Esophagus squamous epithelium (tissue), 5 donors: ENCODE measurements at regions not wholly inside any gene's neighbourhood (a gene's known extent, or its start where the extent isn't known, plus 50 kb on each side); places are given as distances from the start of the nearest gene placed in this dataset.

Source experiments
- DNase-seq: peaks from one replicate; lab custom pipeline; 2025; lab: John Stamatoyannopoulos, UW
- H3K27ac ChIP-seq, 4 donors: fragments of 200-600 bp; sonication (generic); one replicate each; pipeline ENCODE4 v1.5.1; 2016 to 2019; ENCODE audit warnings: mild to moderate bottlenecking in 1 of 4
- H3K27me3 ChIP-seq, 4 donors: fragments of 200-600 bp; sonication (generic); 1 replicate in 3 of 4; 2 replicates in 1 of 4; pipeline versions ENCODE4 v1.5.1 to v1.6.0; 2017 to 2021; ENCODE audit warnings: antibody characterized with exemption in 1 of 4
- H3K36me3 ChIP-seq, 3 donors: fragments of 200-600 bp; sonication (generic); one replicate each; pipeline ENCODE4 v1.5.1; 2016 to 2019
- H3K4me1 ChIP-seq, 3 donors: fragments of 200-600 bp; sonication (generic); one replicate each; pipeline ENCODE4 v1.5.1; 2017 to 2019
- H3K4me3 ChIP-seq, 4 donors: fragments of 200-600 bp; sonication (generic); 1 replicate in 3 of 4; 2 replicates in 1 of 4; pipeline ENCODE4 v1.5.1; 2016 to 2019; ENCODE audit warnings: mild to moderate bottlenecking in 2 of 4, moderate library complexity in 1 of 4
- H3K9me3 ChIP-seq, 3 donors: fragments of 200-600 bp; sonication (generic); one replicate each; pipeline ENCODE4 v1.5.1; 2016 to 2019
- POLR2A ChIP-seq, 4 donors: fragments of 450-650 bp; IDR thresholded peaks; one replicate each; pipeline ENCODE4 v1.6.1; 2017; ENCODE audit warnings: antibody characterized with exemption in 4 of 4, mild to moderate bottlenecking in 4 of 4, moderate library complexity in 3 of 4
- WGBS, 2 donors: methylation state at CpG; one replicate each; pipeline ENCODE4 v1.1.5; 2018; 5-methylcytosine and 5-hydroxymethylcytosine counted together
- intact Hi-C: fragments of 100-400 bp; cut with DNase I; formaldehyde crosslinking; loops from one replicate; pipeline ENCODE4 v1.15.0; 2022
- TF ChIP-seq, protein P1 (sequence below), 6 experiments: fragments of 450-650 bp in 4 of 6; fragments of 200-600 bp in 2 of 6; sonication (generic) in 2 of 6; IDR thresholded peaks; one replicate each; pipeline ENCODE4 v1.5.1; 2016 to 2019; ENCODE audit warnings: antibody characterized with exemption in 6 of 6, mild to moderate bottlenecking in 4 of 6, moderate library complexity in 4 of 6
- donor health status: DM: yes; HTN: yes; CAD: no.

DNA sequence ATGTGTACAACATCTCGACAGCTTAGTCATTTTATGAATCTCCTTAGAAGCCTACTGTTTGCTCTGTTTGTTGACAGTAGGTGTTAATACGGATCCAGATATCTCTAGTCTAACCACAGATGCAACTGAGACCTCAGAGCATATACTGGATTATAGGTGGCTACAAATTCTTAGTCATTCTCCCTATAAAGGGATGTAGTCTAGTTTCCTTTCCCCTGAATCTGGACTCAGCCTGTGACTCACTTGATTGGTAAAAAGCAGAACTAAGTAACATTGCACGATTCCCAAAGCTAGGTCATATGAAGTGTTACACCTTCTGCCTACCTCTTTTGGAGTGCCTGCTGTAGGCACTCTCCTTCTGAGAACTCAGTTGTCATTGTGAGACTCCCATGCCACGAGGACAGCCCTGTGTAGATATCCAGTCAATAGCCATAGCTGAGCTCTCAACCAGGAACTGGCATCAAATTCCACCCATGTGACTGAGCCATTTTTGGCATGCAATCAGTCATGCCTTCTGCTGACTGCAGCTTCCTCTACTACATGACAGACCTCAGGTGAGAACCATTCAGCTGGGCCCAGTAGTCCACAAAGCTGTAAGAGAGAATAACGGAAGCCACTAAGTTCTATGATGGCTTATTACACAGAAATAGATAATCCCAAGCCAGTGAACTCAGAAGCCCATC, 135.9 kb upstream of the CHRM3 start:
- Histone ChIP-seq H3K27me3 (no peaks in the 10 kb centered on the region), H3K9me3 (no peaks in the 10 kb centered on the region), H3K4me3 (no peak overlapping the region), H3K4me1 (no peaks in the 10 kb centered on the region), H3K27ac (no peak overlapping the region), H3K36me3 (no peaks in the 10 kb centered on the region)
- WGBS, 2 donors: 56 to 57% methylated on average over 5 of the region's 5 CpGs
- intact Hi-C loops: no loop called here
- no peak for DNase-seq
- TF ChIP-seq, protein P1, sequence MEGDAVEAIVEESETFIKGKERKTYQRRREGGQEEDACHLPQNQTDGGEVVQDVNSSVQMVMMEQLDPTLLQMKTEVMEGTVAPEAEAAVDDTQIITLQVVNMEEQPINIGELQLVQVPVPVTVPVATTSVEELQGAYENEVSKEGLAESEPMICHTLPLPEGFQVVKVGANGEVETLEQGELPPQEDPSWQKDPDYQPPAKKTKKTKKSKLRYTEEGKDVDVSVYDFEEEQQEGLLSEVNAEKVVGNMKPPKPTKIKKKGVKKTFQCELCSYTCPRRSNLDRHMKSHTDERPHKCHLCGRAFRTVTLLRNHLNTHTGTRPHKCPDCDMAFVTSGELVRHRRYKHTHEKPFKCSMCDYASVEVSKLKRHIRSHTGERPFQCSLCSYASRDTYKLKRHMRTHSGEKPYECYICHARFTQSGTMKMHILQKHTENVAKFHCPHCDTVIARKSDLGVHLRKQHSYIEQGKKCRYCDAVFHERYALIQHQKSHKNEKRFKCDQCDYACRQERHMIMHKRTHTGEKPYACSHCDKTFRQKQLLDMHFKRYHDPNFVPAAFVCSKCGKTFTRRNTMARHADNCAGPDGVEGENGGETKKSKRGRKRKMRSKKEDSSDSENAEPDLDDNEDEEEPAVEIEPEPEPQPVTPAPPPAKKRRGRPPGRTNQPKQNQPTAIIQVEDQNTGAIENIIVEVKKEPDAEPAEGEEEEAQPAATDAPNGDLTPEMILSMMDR (IDR thresholded peaks at IDR 0.05): no peak
- no peak for TF ChIP-seq POLR2A (IDR thresholded peaks at IDR 0.05)

DNA sequence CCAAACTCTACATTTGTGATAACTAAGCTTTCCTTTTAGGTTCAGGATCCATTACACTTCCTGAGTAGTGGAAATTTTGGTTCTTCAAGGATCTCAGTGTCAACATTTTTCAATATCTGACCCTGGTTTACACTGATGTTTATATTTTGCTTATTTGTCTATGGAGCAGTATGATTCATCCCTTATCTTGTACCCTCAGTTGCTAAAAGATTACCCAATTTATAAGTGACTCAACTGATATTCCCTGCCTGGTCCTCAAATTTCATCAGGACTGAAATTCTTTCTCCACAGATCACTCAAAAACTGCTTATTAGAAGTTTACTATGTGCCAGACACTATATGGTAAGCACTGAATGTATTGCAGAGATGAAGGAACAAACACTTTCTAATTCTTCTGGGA, 139.1 kb upstream of the CHRM3 start:
- TF ChIP-seq POLR2A (IDR thresholded peaks at IDR 0.05): no peak
- TF ChIP-seq, protein P1 (IDR thresholded peaks at IDR 0.05): no peak
- H3K27me3 ChIP-seq: no peaks in the 10 kb centered on the region
- H3K4me3 ChIP-seq: no peak overlapping the region
- intact Hi-C loops: no loop called here
- H3K4me1 ChIP-seq: no peaks in the 10 kb centered on the region
- DNase-seq: no peak
- no peaks in the 10 kb centered on the region for H3K9me3 ChIP-seq
- no peaks in the 10 kb centered on the region for H3K36me3 ChIP-seq
- no peak overlapping the region for H3K27ac ChIP-seq

DNA sequence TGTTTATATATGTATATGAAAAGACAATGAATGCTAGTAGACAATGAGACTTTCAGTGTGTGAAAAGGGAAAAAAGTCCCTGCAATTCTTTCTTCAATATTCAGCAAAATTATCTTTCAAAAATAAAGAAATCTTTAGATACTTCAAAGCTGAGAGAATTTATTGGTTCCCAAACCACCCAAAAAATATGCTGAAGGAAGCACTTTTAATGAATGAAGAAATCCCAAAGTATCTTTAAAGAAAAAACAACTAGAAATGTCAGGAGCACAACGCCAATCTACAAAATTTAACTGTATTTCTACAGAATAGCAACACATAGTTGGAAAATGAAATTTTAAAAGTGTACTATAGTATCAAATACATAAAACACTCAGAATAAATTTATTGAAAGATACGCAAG, 142.3 kb upstream of the CHRM3 start:
- H3K4me1 ChIP-seq: no peaks in the 10 kb centered on the region
- 80 to 84% methylated on average over 2 of the region's 2 CpGs for WGBS, 2 donors
- H3K27me3 ChIP-seq: no peaks in the 10 kb centered on the region
- H3K27ac ChIP-seq: no peak overlapping the region
- intact Hi-C loops: no loop called here
- no peak overlapping the region for H3K4me3 ChIP-seq
- TF ChIP-seq POLR2A (IDR thresholded peaks at IDR 0.05): no peak
- TF ChIP-seq, protein P1 (IDR thresholded peaks at IDR 0.05): no peak
- no peaks in the 10 kb centered on the region for H3K36me3 ChIP-seq
- no peak for DNase-seq
- H3K9me3 ChIP-seq: no peaks in the 10 kb centered on the region

DNA sequence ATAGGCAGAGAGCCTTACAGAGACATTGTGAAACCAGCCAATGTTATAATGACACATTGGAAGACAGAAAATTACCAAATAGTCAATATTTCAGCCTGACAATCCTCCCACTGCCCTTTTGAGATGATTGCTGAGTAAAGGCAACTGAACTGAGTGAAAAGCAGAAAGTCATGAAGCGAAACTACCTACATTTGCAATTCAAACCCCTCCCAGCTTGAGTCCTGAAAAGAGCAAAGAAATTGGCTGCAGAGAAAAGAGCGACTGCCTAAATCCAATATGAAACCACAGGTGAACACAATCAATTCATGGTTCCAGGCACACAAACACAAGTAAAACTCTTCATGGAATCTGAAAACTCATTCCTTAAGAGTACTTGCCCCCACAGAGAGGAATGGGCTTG, 143.4 kb upstream of the CHRM3 start:
- DNase-seq: no peak
- no peak overlapping the region for H3K4me3 ChIP-seq
- H3K9me3 ChIP-seq: no peaks in the 10 kb centered on the region
- no peak overlapping the region for H3K27ac ChIP-seq
- H3K4me1 ChIP-seq: no peaks in the 10 kb centered on the region
- H3K27me3 ChIP-seq: no peaks in the 10 kb centered on the region
- TF ChIP-seq, protein P1 (IDR thresholded peaks at IDR 0.05): no peak
- no peak for TF ChIP-seq POLR2A (IDR thresholded peaks at IDR 0.05)
- no peaks in the 10 kb centered on the region for H3K36me3 ChIP-seq
- intact Hi-C loops: no loop called here
- 63 to 75% methylated on average over 2 of the region's 2 CpGs for WGBS, 2 donors

DNA sequence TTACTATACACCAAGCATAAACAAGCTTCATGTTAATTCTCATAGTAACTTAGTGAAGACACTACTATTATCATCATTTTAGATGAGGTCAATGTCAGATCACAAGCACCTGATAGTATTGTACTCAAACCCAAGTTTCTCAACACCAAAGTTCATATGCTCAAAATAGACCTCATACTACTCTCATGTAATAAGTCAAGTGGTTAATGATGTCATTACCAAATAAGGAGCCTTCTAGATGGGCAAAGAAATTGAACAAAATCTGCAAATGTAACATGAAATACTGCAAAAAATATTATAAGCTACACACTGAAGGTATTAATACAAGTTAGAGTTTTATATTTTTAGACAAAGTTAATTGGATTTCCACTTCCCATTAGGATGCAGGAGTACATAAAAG, 144.0 kb upstream of the CHRM3 start:
- intact Hi-C loops: no loop called here
- H3K27ac ChIP-seq: no peak overlapping the region
- no peaks in the 10 kb centered on the region for H3K9me3 ChIP-seq
- no peaks in the 10 kb centered on the region for H3K4me1 ChIP-seq
- H3K4me3 ChIP-seq: no peak overlapping the region
- H3K27me3 ChIP-seq: no peaks in the 10 kb centered on the region
- no peak for TF ChIP-seq POLR2A (IDR thresholded peaks at IDR 0.05)
- TF ChIP-seq, protein P1 (IDR thresholded peaks at IDR 0.05): no peak
- DNase-seq: no peak
- H3K36me3 ChIP-seq: no peaks in the 10 kb centered on the region
